Sigmoid colon (tissue), 4 donors: ENCODE measurements at regions not wholly inside any gene's neighbourhood (a gene's known extent, or its start where the extent isn't known, plus 50 kb on each side); places are given as distances from the start of the nearest gene placed in this dataset.

Source experiments
- CTCF ChIP-seq, 4 experiments: fragments of 450-650 bp in 3 of 4; fragments of 200-600 bp in 1 of 4; IDR thresholded peaks; one replicate each; pipeline ENCODE4 v1.5.1; 2016 to 2019; ENCODE audit warnings: antibody characterized with exemption in 4 of 4, mild to moderate bottlenecking in 3 of 4, moderate library complexity in 2 of 4
- EP300 ChIP-seq, 4 donors: sonication (generic); formaldehyde crosslinking; IDR thresholded peaks; one replicate each; pipeline ENCODE4 v1.6.1; 2017; ENCODE audit warnings: antibody characterized with exemption in 4 of 4
- POLR2A ChIP-seq, 2 donors: fragments of 450-650 bp; IDR thresholded peaks; one replicate each; pipeline ENCODE4 v1.6.1; 2016; ENCODE audit warnings: antibody characterized with exemption in 2 of 2, mild to moderate bottlenecking in 2 of 2, moderate library complexity in 2 of 2
- POLR2AphosphoS5 ChIP-seq, 4 donors: sonication (generic); formaldehyde crosslinking; IDR thresholded peaks; one replicate each; pipeline ENCODE4 v1.6.1; 2017; ENCODE audit warnings: antibody characterized with exemption in 4 of 4

- no peak for TF ChIP-seq CTCF (IDR thresholded peaks at IDR 0.05)
- TF ChIP-seq POLR2A (IDR thresholded peaks at IDR 0.05) = no peak
- TF ChIP-seq POLR2AphosphoS5 (IDR thresholded peaks at IDR 0.05) = no peak
- no peak for TF ChIP-seq EP300 (IDR thresholded peaks at IDR 0.05)
Measured at GRCh38 chr14:55901291-55901690, 216.9 kb upstream of the PELI2 start.
